Activated CD4-positive, alpha-beta memory T cell treated with anti-CD3 and anti-CD28 coated beads, Interleukin-2, amount 10 ng/mL, durations not matched to agents 7 days and 5 days (primary cell): ENCODE measurements at regions not wholly inside any gene's neighbourhood (a gene's known extent, or its start where the extent isn't known, plus 50 kb on each side); places are given as distances from the start of the nearest gene placed in this dataset.
"Not testable (repeated sequence)": the region's sequence is repeated elsewhere in the genome, so short reads cannot be mapped to it uniquely, and the experiment has no call there.

Experiments
- CTCF ChIA-PET: fragments of 350-600 bp; sonication (Branson Sonifier 250); formaldehyde crosslinking; loops from one replicate; lab custom pipeline; 2021; ENCODE audit warnings: antibody characterized with exemption, inconsistent platforms; lab: Charles Lee
- POLR2A ChIA-PET: fragments of 350-600 bp; sonication (Branson Sonifier 250); formaldehyde crosslinking; loops from one replicate; lab custom pipeline; 2021; ENCODE audit warnings: antibody characterized with exemption; lab: Charles Lee
- DNase-seq: peaks from one replicate; pipeline ENCODE4 v3.0.0-alpha.2; 2020
- H3K27ac Mint-ChIP-seq: one replicate; pipeline ENCODE4 v1.8.0; 2021; ENCODE audit warnings: mild to moderate bottlenecking, mixed read lengths
- H3K27me3 Mint-ChIP-seq: one replicate; pipeline ENCODE4 v1.8.0; 2021; ENCODE audit warnings: mixed read lengths
- H3K36me3 Mint-ChIP-seq: one replicate; pipeline ENCODE4 v1.8.0; 2021; ENCODE audit warnings: low read depth, mixed read lengths
- H3K4me1 Mint-ChIP-seq: one replicate; pipeline ENCODE4 v1.8.0; 2021; ENCODE audit warnings: mixed read lengths
- H3K4me3 Mint-ChIP-seq: one replicate; pipeline ENCODE4 v1.8.0; 2021; ENCODE audit warnings: mild to moderate bottlenecking, mixed read lengths
- H3K9me3 Mint-ChIP-seq: one replicate; pipeline ENCODE4 v1.8.0; 2021; ENCODE audit warnings: mixed read lengths

GRCh38 chr7:109719359-109719758 is 1149.7 kb downstream of the DNAJB9 start:
- DNase-seq, H3K9me3 Mint-ChIP-seq, H3K27ac Mint-ChIP-seq, H3K4me1 Mint-ChIP-seq, H3K4me3 Mint-ChIP-seq, H3K27me3 Mint-ChIP-seq, H3K36me3 Mint-ChIP-seq, POLR2A ChIA-PET, CTCF ChIA-PET: not testable (repeated sequence)

DNA sequence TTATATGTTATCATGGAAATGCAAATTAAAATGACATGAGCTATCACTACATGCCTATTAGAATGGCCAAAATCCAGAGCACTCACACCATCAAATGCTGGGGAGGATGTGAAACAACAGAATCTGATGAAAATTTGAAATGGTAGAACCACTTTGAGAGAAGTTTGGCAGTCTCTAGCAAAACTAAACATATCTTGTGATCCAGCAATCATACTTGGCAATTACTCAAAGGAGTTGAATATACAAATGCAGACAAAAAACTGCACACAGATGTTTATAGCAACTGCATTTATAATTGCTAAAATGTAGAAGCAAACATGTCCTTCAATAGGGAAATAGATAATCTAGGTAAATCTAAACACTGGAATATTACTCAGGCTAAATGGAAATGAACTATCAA is 1164.9 kb downstream of the DNAJB9 start:
- H3K27ac Mint-ChIP-seq, result no peak overlapping the region
- no peak for DNase-seq
- H3K4me1 Mint-ChIP-seq, result no peaks in the 10 kb centered on the region
- no peaks in the 10 kb centered on the region for H3K27me3 Mint-ChIP-seq
- H3K4me3 Mint-ChIP-seq, result no peak overlapping the region
- ChIA-PET POLR2A (no interaction called here), CTCF (no interaction called here)
- H3K36me3 Mint-ChIP-seq, result no peaks in the 10 kb centered on the region
- no peaks in the 10 kb centered on the region for H3K9me3 Mint-ChIP-seq

DNA sequence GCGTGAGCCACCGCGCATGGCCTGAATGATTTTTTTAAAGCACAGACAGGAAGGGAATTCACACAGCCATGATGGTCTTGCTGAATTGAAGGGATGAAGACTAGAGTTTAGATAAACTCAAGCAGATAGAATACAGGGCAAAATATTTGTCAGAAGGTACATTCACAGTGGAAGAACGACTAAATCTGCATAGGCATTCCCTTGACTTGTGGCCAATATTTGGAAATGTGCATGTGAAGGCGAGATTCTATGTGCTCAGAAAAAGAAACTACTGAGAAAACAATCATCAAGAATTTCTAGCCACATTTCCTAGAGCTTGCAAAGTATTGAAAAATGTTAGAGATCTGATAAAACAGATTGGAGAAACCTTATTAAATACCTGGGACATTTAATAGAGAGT is 1166.2 kb downstream of the DNAJB9 start:
- Mint-ChIP-seq H3K27ac (no peak overlapping the region), H3K4me3 (no peak overlapping the region), H3K4me1 (no peaks in the 10 kb centered on the region), H3K36me3 (no peaks in the 10 kb centered on the region), H3K9me3 (no peaks in the 10 kb centered on the region), H3K27me3 (no peaks in the 10 kb centered on the region)
- no peak for DNase-seq
- ChIA-PET POLR2A (no interaction called here), CTCF (no interaction called here)

- peaks cover 2% of the 10 kb centered on the region for H3K9me3 Mint-ChIP-seq
- no peaks in the 10 kb centered on the region for H3K4me1 Mint-ChIP-seq
- no peak for DNase-seq
- H3K4me3 Mint-ChIP-seq, result no peak overlapping the region
- POLR2A ChIA-PET, result no interaction called here
- CTCF ChIA-PET, result no interaction called here
- H3K27ac Mint-ChIP-seq, result no peak overlapping the region
- no peaks in the 10 kb centered on the region for H3K27me3 Mint-ChIP-seq
- no peaks in the 10 kb centered on the region for H3K36me3 Mint-ChIP-seq
Measured at GRCh38 chr7:109745677-109746410, 1176.2 kb downstream of the DNAJB9 start.

GRCh38 chr7:109751241-109751640 is 1181.6 kb downstream of the DNAJB9 start:
- CTCF ChIA-PET, result no interaction called here
- Mint-ChIP-seq H3K27me3 (no peaks in the 10 kb centered on the region), H3K4me1 (no peaks in the 10 kb centered on the region), H3K4me3 (no peak overlapping the region), H3K27ac (no peak overlapping the region), H3K36me3 (no peaks in the 10 kb centered on the region), H3K9me3 (peaks cover 7% of the 10 kb centered on the region)
- POLR2A ChIA-PET, result no interaction called here
- DNase-seq, result no peak

DNA sequence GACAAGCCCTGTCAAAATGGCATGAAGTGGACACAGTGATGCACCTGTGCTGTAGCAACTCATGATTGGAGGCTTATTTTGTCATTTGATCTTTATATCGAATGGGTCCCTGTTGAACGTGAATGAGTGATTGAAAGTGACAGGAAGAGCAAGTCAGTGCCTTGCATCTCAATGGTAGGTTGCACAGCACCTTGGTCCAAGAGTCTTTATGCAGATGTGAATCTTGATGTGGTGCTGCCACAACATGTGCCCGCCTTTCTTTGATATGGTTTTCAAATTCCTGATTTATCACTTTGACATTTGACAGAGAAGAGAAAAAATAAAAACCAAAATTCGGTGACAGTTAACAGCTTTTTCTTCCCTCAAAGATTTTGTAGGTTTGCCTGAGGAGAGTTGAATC is 1182.4 kb downstream of the DNAJB9 start:
- Mint-ChIP-seq H3K9me3 (peaks cover 7% of the 10 kb centered on the region), H3K36me3 (no peaks in the 10 kb centered on the region), H3K4me3 (no peak overlapping the region), H3K27me3 (no peaks in the 10 kb centered on the region), H3K27ac (no peak overlapping the region), H3K4me1 (no peaks in the 10 kb centered on the region)
- no peak for DNase-seq
- ChIA-PET POLR2A (no interaction called here), CTCF (no interaction called here)

DNA sequence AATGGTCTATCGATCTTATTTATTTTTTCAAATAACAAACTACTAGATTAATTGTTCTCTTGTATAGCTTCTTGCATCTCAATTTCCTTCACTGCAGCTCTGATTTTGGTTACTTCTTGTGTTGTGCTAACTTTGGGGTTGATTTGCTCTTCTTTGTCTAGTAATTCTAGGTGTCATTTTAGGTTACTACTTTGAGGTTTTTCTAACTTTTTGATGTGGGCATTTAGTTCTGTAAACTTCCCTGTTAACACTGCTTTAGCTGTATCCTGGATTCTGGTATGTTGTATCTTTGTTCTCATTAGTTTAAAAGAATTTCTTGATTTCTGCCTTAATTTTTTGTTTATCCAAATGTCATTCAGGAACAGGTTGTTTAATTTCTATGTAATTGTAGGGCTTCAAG is 1188.0 kb downstream of the DNAJB9 start:
- DNase-seq, result no peak
- Mint-ChIP-seq H3K4me3 (no peak overlapping the region), H3K27ac (no peak overlapping the region), H3K4me1 (no peaks in the 10 kb centered on the region), H3K27me3 (no peaks in the 10 kb centered on the region), H3K9me3 (peaks cover 3% of the 10 kb centered on the region), H3K36me3 (no peaks in the 10 kb centered on the region)
- ChIA-PET POLR2A (no interaction called here), CTCF (no interaction called here)

GRCh38 chr7:109763611-109764010 is 1193.9 kb downstream of the DNAJB9 start:
- Mint-ChIP-seq H3K4me1 (no peaks in the 10 kb centered on the region), H3K27ac (no peak overlapping the region), H3K4me3 (no peak overlapping the region), H3K27me3 (no peaks in the 10 kb centered on the region), H3K36me3 (no peaks in the 10 kb centered on the region), H3K9me3 (peaks cover 5% of the 10 kb centered on the region)
- POLR2A ChIA-PET, result no interaction called here
- CTCF ChIA-PET, result no interaction called here
- DNase-seq, result no peak

GRCh38 chr7:109772161-109772560 is 1202.5 kb downstream of the DNAJB9 start:
- ChIA-PET POLR2A (no interaction called here), CTCF (no interaction called here)
- peaks cover 2% of the 10 kb centered on the region for H3K9me3 Mint-ChIP-seq
- no peak for DNase-seq
- H3K4me3 Mint-ChIP-seq, result no peak overlapping the region
- H3K27ac Mint-ChIP-seq, result no peak overlapping the region
- H3K4me1 Mint-ChIP-seq, result no peaks in the 10 kb centered on the region
- H3K36me3 Mint-ChIP-seq, result no peaks in the 10 kb centered on the region
- no peaks in the 10 kb centered on the region for H3K27me3 Mint-ChIP-seq

DNA sequence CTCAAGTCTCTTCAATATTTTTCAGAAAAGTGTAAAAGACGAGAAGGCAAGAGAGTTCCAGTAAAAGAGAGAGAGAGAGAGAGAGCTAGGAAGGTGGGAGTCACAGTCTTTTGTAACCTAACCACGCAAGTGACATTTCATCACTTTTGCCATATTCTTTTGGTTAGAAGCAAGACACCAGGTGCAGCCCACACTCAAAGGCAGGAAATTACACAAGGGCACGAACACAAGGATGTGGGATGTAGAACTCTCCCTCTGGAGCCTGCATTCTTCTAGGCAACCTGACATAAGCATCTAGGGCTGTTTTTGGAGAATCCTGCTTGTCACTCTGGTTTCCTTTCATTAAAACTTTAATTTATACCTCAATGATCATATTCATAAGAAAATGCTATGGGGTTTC is 1213.1 kb downstream of the DNAJB9 start:
- Mint-ChIP-seq H3K36me3 (no peaks in the 10 kb centered on the region), H3K9me3 (peaks cover 3% of the 10 kb centered on the region), H3K4me3 (no peak overlapping the region), H3K27me3 (no peaks in the 10 kb centered on the region), H3K4me1 (no peaks in the 10 kb centered on the region), H3K27ac (no peak overlapping the region)
- DNase-seq, result no peak
- ChIA-PET CTCF (no interaction called here), POLR2A (no interaction called here)

DNA sequence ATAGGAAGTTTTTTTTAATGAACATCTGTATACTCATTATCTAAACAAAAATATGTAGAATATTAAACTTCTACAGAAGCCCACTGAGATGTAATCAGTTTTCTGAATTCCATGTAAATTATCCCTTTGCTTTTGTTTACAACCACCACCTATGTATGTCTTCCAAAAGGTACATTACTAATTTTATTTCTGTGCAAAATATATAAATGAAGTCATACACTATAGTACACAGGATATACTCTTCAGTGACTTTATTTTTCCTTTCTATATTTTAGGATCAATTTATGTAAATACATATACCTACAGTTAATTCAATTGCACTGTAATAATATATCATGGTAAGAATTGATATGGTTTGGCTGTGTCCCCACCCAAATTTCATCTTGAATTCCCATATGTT is 1236.9 kb downstream of the DNAJB9 start:
- no peak for DNase-seq
- no peaks in the 10 kb centered on the region for H3K4me1 Mint-ChIP-seq
- H3K9me3 Mint-ChIP-seq, result peaks cover 10% of the 10 kb centered on the region
- H3K36me3 Mint-ChIP-seq, result no peaks in the 10 kb centered on the region
- no peaks in the 10 kb centered on the region for H3K27me3 Mint-ChIP-seq
- ChIA-PET CTCF (no interaction called here), POLR2A (no interaction called here)
- no peak overlapping the region for H3K4me3 Mint-ChIP-seq
- H3K27ac Mint-ChIP-seq, result no peak overlapping the region

GRCh38 chr7:109821156-109821555 is 1251.5 kb downstream of the DNAJB9 start:
- no peak for DNase-seq
- no peak overlapping the region for H3K27ac Mint-ChIP-seq
- H3K36me3 Mint-ChIP-seq, result no peaks in the 10 kb centered on the region
- H3K27me3 Mint-ChIP-seq, result no peaks in the 10 kb centered on the region
- POLR2A ChIA-PET, result no interaction called here
- H3K9me3 Mint-ChIP-seq, result peaks cover 6% of the 10 kb centered on the region
- H3K4me3 Mint-ChIP-seq, result no peak overlapping the region
- H3K4me1 Mint-ChIP-seq, result no peaks in the 10 kb centered on the region
- CTCF ChIA-PET, result no interaction called here

GRCh38 chr7:109834851-109835250 is 1256.1 kb upstream of the LRRN3 start:
- Mint-ChIP-seq H3K4me1 (no peaks in the 10 kb centered on the region), H3K36me3 (no peaks in the 10 kb centered on the region), H3K27me3 (no peaks in the 10 kb centered on the region), H3K4me3 (no peak overlapping the region), H3K9me3 (no peaks in the 10 kb centered on the region), H3K27ac (no peak overlapping the region)
- ChIA-PET CTCF (no interaction called here), POLR2A (no interaction called here)
- DNase-seq, result no peak

DNA sequence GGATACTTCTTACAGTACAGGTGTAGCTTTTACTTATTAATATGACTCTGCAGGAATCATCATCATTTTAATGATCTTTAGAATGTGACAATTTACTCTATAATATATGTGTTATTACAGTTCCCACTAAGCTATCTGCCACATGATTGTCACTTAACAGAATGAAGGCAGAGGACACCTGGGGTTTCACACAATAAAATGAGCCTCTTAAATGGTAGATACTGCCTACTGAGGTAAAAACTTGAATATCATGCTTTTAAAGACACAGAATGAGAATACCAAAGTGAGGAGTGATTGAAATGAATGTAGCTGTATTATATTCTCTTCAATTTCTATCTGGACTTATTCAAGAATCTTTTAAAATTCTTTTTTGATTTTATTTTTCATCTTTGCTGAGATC is 1255.3 kb upstream of the LRRN3 start:
- H3K4me3 Mint-ChIP-seq, result no peak overlapping the region
- ChIA-PET POLR2A (no interaction called here), CTCF (no interaction called here)
- H3K27ac Mint-ChIP-seq, result no peak overlapping the region
- no peaks in the 10 kb centered on the region for H3K9me3 Mint-ChIP-seq
- H3K27me3 Mint-ChIP-seq, result no peaks in the 10 kb centered on the region
- no peaks in the 10 kb centered on the region for H3K4me1 Mint-ChIP-seq
- no peaks in the 10 kb centered on the region for H3K36me3 Mint-ChIP-seq
- no peak for DNase-seq
